WTC11 (cell line): ENCODE measurements at regions not wholly inside any gene's neighbourhood (a gene's known extent, or its start where the extent isn't known, plus 50 kb on each side); places are given as distances from the start of the nearest gene placed in this dataset.

Source experiments
- ATAC-seq: fragments of 200-7000 bp; cut with Tn5 transposase; 2 replicates; pipeline ENCODE4 v1.10.0; 2021; ENCODE audit warnings: mild to moderate bottlenecking, moderate library complexity
- CTCF ChIA-PET: fragments of 300-600 bp; sonication (Branson Sonifier 250); formaldehyde crosslinking; loops from one replicate; lab custom pipeline; 2021; ENCODE audit warnings: antibody characterized with exemption; lab: Charles Lee
- POLR2A ChIA-PET: fragments of 350-600 bp; sonication (Branson Sonifier 250); formaldehyde crosslinking; loops from one replicate; lab custom pipeline; 2021; ENCODE audit warnings: antibody characterized with exemption; lab: Charles Lee
- DNase-seq: peaks from one replicate; pipeline ENCODE4 v3.0.0; 2021; ENCODE audit warnings: low spot score
- H3K27ac Mint-ChIP-seq: 2 replicates; pipeline ENCODE4 v1.8.0; 2021; ENCODE audit warnings: mixed read lengths
- H3K27me3 Mint-ChIP-seq: 2 replicates; pipeline ENCODE4 v1.8.0; 2021; ENCODE audit warnings: low read depth, mild to moderate bottlenecking, moderate library complexity, mixed read lengths
- H3K36me3 Mint-ChIP-seq: 2 replicates; pipeline ENCODE4 v1.8.0; 2021; ENCODE audit warnings: mixed read lengths
- H3K4me1 Mint-ChIP-seq: 2 replicates; pipeline ENCODE4 v1.8.0; 2022; ENCODE audit warnings: mixed read lengths
- H3K4me3 Mint-ChIP-seq: 2 replicates; pipeline ENCODE4 v1.8.0; 2021; ENCODE audit warnings: mild to moderate bottlenecking, moderate library complexity, mixed read lengths
- H3K9me3 Mint-ChIP-seq: 2 replicates; pipeline ENCODE4 v1.8.0; 2021; ENCODE audit warnings: mixed read lengths
- E2F1 ChIP-seq: sonication (generic); formaldehyde crosslinking; IDR thresholded peaks from 2 replicates; pipeline ENCODE4 v1.8.0; 2022; ENCODE audit warnings: mild to moderate bottlenecking, missing genetic modification reagents
- ESRRA ChIP-seq: sonication (generic); formaldehyde crosslinking; IDR thresholded peaks from 2 replicates; pipeline ENCODE4 v1.8.1; 2022; ENCODE audit warnings: mild to moderate bottlenecking, missing genetic modification reagents, borderline replicate concordance
- FOXP1 ChIP-seq: sonication (generic); formaldehyde crosslinking; IDR thresholded peaks from 2 replicates; pipeline ENCODE4 v1.8.0; 2022; ENCODE audit warnings: missing genetic modification reagents, mild to moderate bottlenecking, moderate library complexity, borderline replicate concordance
- FOXP4 ChIP-seq: sonication (generic); formaldehyde crosslinking; IDR thresholded peaks from 2 replicates; pipeline ENCODE4 v1.8.0; 2022; ENCODE audit warnings: mild to moderate bottlenecking, missing genetic modification reagents
- HMGXB4 ChIP-seq: sonication (generic); formaldehyde crosslinking; IDR thresholded peaks from 2 replicates; pipeline ENCODE4 v1.8.1; 2023; ENCODE audit warnings: mild to moderate bottlenecking, moderate library complexity, missing genetic modification reagents
- IRF1 ChIP-seq: sonication (generic); formaldehyde crosslinking; IDR thresholded peaks from 2 replicates; pipeline ENCODE4 v1.8.0; 2023; ENCODE audit warnings: missing genetic modification reagents
- NFATC4 ChIP-seq: fragments of 250-450 bp; sonication (Bioruptor Pico); IDR thresholded peaks from 2 replicates; pipeline ENCODE4 v1.9.0; 2021; ENCODE audit warnings: mild to moderate bottlenecking
- RORB ChIP-seq: fragments of 250-450 bp; sonication (Bioruptor Pico); IDR thresholded peaks from 2 replicates; pipeline ENCODE4 v1.9.0; 2021; ENCODE audit warnings: mild to moderate bottlenecking
- SMAD4 ChIP-seq: sonication (generic); formaldehyde crosslinking; IDR thresholded peaks from 2 replicates; pipeline ENCODE4 v1.8.0; 2022; ENCODE audit warnings: mild to moderate bottlenecking, missing genetic modification reagents
- SOX15 ChIP-seq: fragments of 250-450 bp; sonication (Bioruptor Pico); IDR thresholded peaks from 2 replicates; pipeline ENCODE4 v1.9.0; 2021; ENCODE audit warnings: mild to moderate bottlenecking
- TP53 ChIP-seq: sonication (generic); formaldehyde crosslinking; IDR thresholded peaks from 2 replicates; pipeline ENCODE4 v1.8.1; 2023; ENCODE audit warnings: mild to moderate bottlenecking, missing genetic modification reagents
- ZBTB21 ChIP-seq: sonication (generic); formaldehyde crosslinking; IDR thresholded peaks from 2 replicates; pipeline ENCODE4 v1.8.1; 2023; ENCODE audit warnings: mild to moderate bottlenecking, missing genetic modification reagents, borderline replicate concordance
- ZBTB43 ChIP-seq: sonication (generic); formaldehyde crosslinking; IDR thresholded peaks from 2 replicates; pipeline ENCODE4 v1.8.1; 2023; ENCODE audit warnings: mild to moderate bottlenecking, missing genetic modification reagents
- ZNF138 ChIP-seq: sonication (generic); formaldehyde crosslinking; conservative IDR thresholded peaks from 2 replicates; pipeline ENCODE4 v1.8.1; 2022; ENCODE audit warnings: mild to moderate bottlenecking, moderate library complexity, missing genetic modification reagents
- ZNF416 ChIP-seq: fragments of 250-450 bp; sonication (Bioruptor Pico); IDR thresholded peaks from 2 replicates; pipeline ENCODE4 v1.9.0; 2021; ENCODE audit warnings: mild to moderate bottlenecking, inconsistent platforms

- Mint-ChIP-seq H3K9me3 (peaks cover 4% of the 10 kb centered on the region), H3K27ac (no peak overlapping the region), H3K36me3 (no peaks in the 10 kb centered on the region), H3K4me1 (peaks cover 3% of the 10 kb centered on the region), H3K27me3 (no peaks in the 10 kb centered on the region), H3K4me3 (no peak overlapping the region)
- no peak for TF ChIP-seq HMGXB4 (CRISPR knock-in tag)
- no peak for TF ChIP-seq RORB (CRISPR knock-in tag)
- TF ChIP-seq TP53, result no peak
- no peak for TF ChIP-seq FOXP1 (CRISPR knock-in tag)
- TF ChIP-seq SMAD4 (CRISPR knock-in tag), result no peak
- TF ChIP-seq ZBTB43 (CRISPR knock-in tag), result no peak
- ATAC-seq (no peak), DNase-seq (no peak)
- ChIA-PET POLR2A (interaction anchor here (0.5 kb wide), 1 partner anchor 174 kb away, joined by 8 read pairs; no protein-coding TSS in a partner anchor), CTCF (interaction anchor here (1.4 kb wide), 1 partner anchor 276 kb away, joined by 4 read pairs; no protein-coding TSS in a partner anchor)
These were observed 188.5 kb downstream of the URI1 start for GRCh38 chr19:30130356-30131122.

- H3K27ac Mint-ChIP-seq, result no peak overlapping the region
- H3K4me1 Mint-ChIP-seq, result peaks cover 3% of the 10 kb centered on the region
- H3K36me3 Mint-ChIP-seq, result no peaks in the 10 kb centered on the region
- peaks cover 4% of the 10 kb centered on the region for H3K9me3 Mint-ChIP-seq
- no peak for TF ChIP-seq ZBTB21 (CRISPR knock-in tag)
- TF ChIP-seq IRF1, result no peak
- no peak for TF ChIP-seq ZNF138 (CRISPR knock-in tag)
- TF ChIP-seq NFATC4 (CRISPR knock-in tag), result no peak
- no peak for TF ChIP-seq SOX15
- TF ChIP-seq ESRRA (CRISPR knock-in tag), result no peak
- TF ChIP-seq ZNF416 (CRISPR knock-in tag), result no peak
- TF ChIP-seq E2F1, result no peak
- no peak for TF ChIP-seq FOXP4 (CRISPR knock-in tag)
- no peaks in the 10 kb centered on the region for H3K27me3 Mint-ChIP-seq
- DNase-seq, result no peak
- no peak overlapping the region for H3K4me3 Mint-ChIP-seq
- ATAC-seq, result no peak
- POLR2A ChIA-PET, result no interaction called here
- CTCF ChIA-PET, result interaction anchor here (1.4 to 1.5 kb wide), 2 partner anchors 46 to 275 kb away, joined by 4 read pairs; no protein-coding TSS in a partner anchor
These were observed 189.2 kb downstream of the URI1 start for GRCh38 chr19:30131246-30131645.
